ENCODE measurements at regions not wholly inside any gene's neighbourhood (a gene's known extent, or its start where the extent isn't known, plus 50 kb on each side); places are given as distances from the start of the nearest gene placed in this dataset.
"Not testable (repeated sequence)": the region's sequence is repeated elsewhere in the genome, so short reads cannot be mapped to it uniquely, and the experiment has no call there.

DNA sequence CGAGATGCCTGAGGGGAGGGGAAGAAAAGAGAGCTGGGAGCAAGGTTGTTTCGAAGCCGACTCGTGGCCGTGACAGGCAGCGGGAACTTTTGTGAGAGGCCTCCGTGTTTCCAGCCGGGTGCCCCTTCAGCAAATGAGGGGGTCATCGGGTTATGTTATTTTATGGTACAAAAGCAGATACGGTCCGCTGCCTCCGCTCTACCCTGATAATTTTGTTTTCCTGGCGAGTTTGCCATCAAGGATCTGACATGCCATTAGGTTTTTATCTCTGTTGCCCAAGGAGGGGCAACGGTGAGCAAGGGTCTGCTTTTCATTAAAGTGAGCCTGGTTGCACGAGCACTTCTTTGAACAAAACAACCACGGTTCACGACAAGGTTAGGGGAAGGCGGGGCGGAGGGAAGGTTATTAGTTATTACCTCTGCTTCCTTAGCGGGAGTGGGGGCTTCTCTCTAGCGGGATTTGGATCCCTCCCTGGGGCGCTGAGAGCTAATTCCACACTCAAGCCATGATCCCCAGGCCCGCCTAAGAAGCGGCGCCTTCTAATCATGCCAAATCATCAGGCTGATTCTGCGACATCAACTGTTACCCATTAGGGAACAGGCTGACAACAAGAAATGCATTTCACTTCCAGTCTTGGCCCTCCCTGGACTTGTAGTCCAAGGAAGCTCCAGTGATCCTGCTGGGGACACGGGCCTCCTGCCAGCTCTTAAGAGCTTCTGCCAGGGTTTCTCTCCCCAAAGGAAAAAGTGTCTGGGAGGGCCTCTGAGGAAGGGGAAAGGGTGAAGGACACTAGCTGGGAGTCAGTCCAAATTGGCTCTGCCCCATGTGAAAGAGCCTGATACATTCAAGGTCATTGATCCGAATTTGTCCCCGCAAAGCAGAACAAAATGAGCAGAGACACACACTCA lies 617.7 kb downstream of the MID1IP1 start:
- DNase-seq: no peak

DNA sequence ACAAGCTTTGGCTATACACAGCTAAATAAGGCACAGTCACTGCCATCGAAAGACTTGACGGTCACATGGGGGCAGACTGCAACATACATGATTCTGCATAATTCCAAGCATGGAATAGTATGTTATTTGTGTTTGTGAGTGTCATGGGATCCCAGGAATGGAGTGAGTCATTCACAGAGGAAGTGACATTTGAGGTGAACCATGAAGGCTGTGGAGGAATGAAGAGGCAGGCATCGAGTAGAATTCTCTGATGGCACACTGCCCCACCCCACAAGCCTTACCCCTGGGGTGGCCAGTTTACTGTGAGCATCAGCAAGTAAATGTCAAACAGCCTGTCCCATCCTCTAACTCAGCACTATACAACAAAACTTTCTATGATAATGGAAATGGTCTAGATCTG lies 619.7 kb downstream of the MID1IP1 start:
- DNase-seq: no peak

DNA sequence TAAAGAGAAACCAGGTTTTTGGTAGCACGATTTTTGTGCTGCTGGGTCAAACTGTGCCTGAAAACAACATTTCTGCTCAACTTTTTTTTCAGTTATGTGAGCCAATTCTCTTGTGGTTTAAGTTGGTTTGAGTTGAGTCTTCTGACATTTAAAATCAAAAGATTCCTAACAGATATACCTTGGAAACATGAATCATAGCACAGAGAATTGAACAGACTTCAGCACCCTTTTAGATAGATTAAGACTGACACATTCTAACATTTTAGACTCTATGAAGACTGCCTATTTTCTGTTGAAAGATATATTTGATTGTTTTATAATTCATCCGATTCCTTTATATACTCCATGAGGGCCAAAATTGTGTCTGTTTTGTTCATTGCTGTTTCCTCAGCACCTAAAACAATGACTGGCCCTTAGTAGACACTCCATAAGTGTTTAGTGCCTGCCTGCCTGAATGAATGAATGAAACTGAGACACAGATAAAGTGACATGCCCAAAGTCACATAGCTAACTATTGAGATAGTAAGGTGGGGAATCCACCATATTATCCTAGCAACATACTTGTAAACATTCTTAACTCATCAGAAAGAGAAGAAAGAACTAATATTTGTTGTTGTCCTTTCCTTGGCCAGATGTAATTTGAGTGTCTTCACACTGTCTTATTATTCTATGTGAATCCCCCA lies 624.0 kb downstream of the MID1IP1 start:
- DNase-seq: no peak

DNA sequence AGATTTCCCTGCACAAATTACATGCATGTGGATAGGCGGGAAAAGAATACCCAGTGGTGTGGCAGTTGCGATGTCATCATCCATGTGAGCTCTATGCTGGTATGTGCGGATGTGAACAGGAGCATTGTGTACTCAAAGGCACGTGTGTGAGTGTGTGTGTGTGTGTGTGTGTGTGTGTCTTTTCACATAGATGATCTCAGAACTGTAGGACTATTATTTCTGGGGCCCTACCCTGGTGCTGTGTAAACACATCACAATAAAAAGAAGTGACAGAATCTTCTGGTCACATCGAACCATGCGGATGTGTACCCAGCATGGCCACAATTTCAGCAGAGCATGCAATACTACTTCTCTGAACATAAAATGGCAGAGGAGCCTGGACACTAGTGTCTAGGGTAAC lies 624.8 kb downstream of the MID1IP1 start:
- no peak for DNase-seq

DNA sequence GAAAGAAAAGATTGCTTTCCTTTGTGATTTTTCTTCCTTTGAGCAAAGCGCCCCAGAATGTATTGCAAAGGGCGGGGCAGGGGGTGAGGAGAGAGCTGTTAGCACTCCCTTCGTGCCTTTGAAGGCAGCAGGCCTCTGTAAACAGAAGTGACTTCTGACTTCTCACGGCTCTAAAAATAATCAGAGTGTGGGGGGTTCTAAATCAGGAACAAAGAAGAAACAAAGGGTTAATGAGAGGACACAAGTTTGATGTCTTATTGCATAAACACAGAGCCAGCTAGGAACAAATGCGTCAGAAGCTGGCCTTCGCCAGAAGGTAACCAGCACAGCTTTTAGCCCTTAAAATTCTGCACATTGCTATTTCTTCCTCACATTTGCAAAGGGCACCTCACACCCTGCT lies 626.2 kb downstream of the MID1IP1 start:
- DNase-seq: no peak

DNA sequence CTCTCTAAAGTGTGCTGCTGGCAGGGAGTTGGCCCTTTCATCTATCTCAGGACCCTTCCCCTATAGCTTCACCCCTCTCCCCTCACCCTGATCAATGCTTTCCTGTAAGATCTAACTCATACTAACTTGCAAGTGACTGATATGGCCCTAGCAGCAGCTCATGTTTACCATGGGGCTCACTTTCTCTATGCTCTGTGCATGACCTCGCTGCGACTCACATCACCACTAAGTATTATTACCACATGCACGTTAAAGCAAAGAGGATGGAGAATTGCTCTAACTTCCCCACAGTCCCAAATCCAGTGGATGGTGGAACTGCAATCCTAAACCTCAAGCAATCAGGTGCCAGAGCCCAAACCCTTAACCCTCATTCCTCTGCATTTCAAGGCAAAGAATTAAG lies 626.6 kb downstream of the MID1IP1 start:
- peak; percentile 51 for DNase-seq

DNA sequence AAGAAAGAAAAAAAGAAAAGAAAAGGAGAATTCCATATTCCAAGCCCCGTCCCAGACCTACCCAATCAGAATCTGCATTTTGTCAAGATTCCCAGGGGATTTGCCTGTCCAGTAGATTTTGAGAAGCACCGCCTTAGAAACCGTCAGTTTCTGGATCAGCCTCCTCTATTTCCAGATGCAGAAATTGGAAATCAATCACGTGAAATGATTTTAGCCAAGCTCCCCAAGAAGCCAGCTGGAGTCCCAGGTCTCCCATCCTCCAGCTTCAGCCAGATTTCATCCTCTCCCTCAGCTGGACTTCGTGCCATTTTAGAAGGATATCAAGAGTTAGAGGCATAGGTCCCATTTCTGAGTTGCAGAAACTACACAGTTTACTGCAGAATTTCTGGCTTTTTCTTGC lies 629.3 kb downstream of the MID1IP1 start:
- DNase-seq: no peak

DNA sequence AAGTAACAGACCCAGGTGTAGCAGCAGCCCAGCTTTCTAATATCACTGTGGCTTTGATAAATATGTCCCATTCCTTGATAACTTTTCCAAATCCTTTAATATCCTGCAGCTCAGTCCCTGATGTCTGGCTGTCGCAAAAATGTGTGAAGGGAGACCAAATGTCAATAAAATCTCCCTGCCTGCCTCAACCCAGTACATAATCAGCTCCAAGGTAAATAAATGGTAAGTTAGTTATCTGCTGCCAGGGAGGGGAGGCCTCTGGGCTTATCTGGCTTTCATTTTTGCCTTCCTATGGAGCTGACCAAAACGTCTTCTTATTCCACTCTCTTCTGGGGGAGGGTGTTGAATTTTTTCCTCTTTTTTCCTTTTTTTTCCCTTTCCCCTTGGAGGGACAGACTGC lies 630.6 kb downstream of the MID1IP1 start:
- DNase-seq: no peak

DNA sequence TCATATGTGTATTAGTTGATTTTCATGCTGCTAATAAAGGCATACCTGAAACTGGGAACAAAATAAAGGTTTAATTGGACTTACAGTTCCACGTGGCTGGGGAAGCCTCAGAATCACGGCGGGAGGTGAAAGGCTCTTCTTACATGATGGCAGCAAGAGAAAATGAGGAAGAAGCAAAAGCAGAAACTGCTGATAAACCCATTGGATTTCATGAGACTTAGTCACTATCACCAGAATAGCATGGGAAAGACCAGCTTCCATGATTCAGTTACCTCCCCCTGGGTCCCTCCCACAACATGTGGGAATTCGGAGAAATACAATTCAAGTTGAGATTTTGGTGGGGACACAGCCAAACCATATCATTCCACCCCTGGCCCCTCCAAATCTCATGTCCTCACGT lies 633.4 kb downstream of the MID1IP1 start:
- DNase-seq: not testable (repeated sequence)

DNA sequence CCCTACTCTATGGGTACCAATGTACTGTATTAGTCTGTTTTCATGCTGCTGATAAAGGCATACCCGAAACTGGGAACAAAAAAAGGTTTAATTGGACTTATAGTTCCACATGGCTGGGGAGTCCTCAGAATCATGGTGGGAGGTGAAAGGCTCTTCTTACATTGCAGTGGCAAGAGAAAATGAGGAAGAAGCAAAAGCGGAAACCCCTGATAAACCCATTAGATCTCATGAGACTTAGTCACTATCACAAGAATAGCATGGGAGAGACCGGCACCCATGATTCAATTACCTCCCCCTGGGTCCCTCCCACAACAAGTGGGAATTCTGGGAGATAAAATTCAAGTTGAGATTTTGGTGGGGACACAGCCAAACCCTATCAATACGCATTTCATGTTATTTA lies 635.3 kb downstream of the MID1IP1 start:
- not testable (repeated sequence) for DNase-seq

DNA sequence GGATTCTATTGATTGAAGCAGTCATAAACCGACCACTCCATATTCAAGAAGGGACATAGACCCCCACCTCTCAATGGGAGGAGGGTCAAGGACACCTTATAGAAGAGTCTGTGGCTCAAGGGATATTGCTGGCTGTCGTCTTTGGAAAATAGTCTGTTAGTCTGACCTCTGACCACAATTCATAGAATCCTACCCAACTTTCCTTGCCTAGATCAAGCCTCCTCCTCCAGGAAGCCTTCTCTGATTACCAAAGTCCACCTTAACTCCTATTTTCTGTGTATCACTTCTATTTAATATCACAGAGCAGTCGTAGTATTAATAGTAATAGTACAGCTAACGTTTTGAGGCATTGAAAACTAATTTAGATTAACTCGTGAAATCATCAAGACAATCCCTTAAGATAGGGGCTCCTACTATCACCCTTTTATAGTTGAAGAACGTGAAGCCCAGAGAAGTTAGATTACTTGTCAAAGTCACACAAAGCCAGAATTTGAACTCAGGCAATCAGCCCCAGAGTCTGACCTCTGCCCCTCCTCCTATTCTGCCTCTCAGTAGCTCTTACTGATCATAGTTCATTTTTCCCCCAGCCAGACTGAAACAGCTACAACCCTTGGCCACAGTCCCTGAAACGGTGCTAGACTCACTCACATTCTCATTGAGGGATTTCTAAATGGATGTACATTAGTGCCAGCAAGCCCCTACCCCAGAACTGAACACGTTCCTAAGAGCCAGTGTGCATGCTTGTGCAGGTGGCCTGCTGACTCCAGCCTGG lies 636.6 kb downstream of the MID1IP1 start:
- DNase-seq: no peak

DNA sequence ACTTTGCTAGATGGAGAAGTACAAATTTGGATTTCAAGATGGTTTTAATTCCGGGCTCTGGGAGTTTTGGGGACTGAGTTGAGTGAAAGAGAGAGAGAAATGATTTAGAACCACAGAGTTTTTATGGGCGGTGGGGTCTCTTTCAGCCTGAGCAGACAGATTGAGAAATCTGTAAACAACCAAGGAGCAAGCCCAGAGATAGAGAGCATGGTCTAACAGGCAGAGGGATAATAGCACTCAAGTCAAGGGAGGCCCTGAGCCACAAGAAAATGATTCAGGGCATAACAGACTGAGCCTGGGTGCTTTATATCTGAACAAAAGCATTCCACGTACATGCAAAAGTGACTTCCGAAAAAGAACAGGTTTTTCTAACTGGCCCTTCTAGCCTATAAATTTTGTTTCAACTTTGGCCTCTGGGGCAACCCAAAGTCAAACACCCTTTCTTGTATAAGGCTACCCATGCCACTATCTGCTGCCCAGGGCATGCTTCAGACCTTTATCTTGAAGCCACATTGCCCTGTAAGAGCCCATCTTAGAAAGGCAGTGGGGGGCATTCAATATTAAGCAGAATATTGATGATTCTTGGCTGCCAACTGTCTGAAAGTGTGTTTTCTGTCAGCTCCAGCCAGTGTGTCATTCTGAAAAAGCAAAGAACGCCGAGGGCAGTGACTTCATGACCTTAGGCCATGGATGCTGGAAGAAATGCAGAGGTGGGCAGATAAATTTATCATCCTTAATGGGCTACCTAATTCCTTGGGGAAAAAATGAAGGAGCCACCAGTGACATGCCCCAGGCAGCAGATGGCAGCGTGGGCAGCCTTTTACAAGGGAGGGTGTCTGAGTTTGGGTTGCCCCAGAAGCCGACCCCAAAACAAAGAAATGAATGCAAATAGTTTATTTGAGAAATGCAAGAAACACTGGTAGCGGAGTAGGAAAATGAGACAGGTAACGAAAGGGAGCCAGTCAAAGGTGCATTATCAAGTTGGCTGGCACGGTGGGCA lies 637.6 kb downstream of the MID1IP1 start:
- DNase-seq: no peak

DNA sequence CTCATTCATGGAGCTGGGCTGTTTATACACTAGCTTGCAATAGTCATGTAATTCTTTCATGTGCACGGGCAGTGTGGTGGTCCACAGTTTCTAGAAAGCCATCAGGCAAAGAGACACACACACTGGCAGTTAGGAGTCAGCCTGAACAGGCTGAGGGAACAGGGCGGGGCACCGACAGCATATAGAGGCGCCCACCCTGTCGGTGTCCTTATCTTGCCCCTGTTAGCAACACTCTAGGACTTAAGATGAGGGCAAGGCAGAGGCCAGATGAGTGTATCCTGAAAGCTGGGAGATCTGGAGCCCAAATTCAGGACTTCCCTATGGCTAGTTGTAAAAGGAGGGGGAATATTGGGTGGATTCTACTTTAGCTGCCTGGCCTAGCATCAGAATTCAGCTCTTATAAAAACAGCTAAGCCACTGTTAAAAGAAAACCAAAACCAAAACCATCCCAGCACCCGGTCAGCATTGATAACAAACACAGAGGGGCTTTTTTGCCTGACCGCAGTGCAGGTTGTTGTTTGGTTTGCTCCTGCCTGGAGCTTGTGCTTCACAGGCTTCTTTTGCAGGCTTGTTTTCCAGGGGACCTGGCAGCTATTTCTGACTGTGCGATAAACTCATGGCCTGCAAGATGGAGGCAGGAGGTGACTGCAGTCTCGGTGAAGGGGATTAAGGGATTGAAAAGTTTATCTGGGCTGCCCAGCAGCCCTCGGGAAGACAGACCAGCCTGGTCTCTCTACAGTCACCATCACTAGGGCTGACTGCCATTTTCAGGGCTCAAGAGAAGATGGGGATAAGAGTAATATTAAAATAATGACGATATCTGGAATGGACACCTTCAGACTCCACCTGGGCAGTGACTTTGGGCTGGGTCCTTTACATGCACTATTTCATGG lies 638.9 kb downstream of the MID1IP1 start:
- peak; percentile 22 for DNase-seq

DNA sequence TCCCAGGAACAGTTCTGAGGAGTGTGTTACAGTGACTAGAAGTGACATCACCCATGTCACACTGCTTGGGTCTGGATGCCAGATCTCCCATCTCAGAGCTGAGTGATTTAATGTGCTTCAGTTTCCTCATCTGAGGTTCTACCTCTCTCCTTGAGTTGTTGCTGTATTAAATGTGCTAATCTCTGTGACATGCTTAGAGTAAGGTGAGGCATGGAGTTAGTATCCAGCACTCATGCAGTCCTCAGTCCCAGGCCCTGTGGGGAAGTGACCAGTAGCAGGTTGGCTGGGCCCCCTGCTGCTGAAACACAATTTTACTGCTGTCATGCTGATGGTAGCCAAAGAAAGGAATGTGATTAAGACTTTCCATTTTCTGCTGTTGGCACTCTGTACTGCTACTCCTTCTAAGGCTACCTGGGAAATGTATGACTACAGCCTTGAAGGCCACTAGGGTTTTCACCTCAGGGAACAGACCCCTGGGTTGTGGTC lies 639.6 kb downstream of the MID1IP1 start:
- no peak for DNase-seq

DNA sequence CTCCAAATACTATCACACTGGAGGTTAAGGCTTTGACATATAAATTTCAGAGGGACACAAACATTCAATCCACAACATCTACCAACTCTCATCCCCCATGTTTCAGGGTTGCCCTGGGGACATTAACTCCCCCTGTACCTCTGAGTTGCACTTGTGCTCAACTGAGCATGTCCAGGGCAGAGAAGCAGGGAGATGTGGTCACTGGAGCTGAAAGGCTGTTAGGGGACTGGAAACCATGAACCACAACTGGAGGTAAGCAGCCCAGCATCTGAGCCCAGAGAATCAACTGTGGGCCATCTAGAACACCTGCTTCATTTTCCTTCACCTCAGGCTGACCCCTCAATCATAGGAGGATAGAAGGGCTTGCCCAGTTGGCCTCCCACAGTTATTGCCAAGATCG lies 641.1 kb downstream of the MID1IP1 start:
- DNase-seq: no peak

DNA sequence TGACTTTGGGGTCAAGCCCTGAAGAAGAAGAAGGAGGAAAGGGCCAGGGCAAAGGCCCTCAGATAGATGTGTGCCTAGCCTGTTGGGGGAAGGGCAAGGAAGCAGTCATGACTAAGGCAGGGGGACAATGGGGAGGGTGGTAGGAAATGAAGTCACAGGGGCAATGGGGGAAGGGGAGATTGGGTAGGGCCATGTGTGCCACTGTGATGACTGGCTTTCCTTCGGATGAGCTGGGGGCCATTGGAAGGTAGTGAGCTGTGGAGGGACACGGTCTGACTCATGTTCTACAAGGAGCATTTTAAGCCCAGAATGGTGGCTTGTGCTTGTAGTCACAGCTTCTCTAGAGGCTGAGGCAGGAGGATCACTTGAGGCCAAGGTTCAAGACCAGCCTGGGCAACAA lies 642.0 kb downstream of the MID1IP1 start:
- DNase-seq: no peak

DNA sequence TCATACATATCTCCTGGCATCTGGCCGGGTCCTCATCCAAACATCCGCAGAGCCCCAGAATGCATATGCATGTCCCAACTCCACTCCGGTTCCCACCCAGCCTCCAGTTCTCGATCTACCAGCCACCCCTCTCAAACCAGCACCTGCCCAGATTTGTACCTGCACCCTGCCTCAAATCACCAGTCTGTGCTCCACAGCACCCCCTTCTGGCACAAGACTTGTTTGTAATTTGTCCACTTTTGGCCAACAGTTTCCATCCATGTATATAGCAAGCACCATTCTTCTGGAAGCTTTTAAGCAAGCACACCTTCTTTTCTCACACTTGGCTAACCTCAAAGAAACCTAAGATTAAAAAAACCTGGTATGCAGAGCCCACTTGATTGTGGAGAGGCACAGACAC lies 644.1 kb downstream of the MID1IP1 start:
- peak; percentile 48 for DNase-seq

DNA sequence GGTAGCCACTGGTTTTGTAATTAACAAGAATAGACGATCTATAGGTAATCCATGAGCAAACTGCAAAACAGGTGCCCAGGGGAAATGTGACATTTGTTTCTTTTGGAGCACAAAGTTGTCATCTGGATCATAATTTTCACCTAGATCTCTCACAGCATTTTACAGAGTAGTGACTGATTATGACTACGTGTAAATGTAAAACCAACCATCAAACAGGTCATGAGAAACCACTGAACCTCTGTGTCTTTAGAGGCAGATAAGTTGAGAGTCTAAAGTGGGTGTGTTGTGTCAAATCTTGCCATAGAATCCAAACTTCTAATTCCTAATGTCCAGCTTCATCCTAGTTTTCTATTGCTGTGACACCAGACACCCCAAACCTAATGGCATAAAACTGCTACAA lies 648.1 kb downstream of the MID1IP1 start:
- no peak for DNase-seq

DNA sequence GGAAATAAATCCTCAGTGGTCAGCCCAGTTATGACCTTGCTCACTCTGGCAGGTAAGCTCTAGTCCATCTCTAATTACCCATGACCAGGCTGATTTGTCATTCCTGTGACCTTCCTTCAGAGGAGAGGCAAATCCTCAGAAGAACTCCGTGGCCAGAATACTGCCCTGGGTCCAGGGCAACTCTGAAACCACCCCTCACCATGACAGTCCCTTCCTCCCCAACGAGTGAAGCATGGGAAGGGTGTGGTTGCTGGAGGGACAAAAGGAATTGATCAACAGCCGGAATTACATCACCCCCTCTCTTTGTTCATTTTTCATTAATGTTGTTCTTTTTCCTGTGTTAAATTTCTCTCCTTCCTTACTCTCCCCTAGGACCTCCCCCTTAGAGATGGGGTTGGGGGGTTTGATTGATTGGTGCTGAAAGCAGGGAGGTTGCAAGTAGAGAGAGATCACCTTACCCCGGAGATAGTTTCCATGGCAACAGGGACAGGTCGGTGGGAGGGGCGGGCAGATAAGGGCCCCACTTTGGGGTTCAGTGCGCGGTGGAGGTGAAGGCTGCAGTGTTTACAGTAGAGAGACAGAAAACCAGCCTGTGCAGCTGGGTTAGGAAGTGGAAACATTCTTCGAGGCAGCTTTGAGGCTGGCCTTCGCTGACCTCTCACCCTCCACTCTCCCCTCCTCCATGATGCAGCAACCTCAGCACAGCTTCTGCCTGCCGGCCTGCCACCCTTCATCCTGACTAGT lies 647.4 kb downstream of the BCOR start:
- DNase-seq: no peak

DNA sequence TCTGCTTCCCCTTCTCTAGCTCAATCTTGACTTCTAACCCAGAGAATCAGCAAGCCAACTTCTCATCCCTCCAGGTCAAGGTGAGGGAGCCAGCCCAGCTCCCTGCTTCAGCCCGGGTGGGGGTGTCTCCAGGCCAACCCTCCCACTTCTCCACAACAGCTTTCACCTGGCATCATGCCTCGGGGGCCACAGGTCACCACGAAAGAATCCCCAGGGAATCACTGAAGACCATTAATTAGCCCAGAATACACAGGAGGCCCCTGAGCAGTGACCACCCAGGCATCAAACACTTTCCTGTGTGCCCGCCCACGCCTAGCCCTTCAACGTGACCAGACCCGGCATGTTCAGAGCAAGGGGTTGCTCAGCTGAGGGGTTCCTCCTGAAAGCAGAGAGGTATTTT lies 646.7 kb downstream of the BCOR start:
- DNase-seq: no peak

Data from activated naive CD4-positive, alpha-beta T cell treated with Interleukin-2 at 50 U/mL for 16 hours (primary cell).